Fibroblast of the aortic adventitia (primary cell): ENCODE measurements at regions not wholly inside any gene's neighbourhood (a gene's known extent, or its start where the extent isn't known, plus 50 kb on each side); places are given as distances from the start of the nearest gene placed in this dataset.

Experiments used
- DNase-seq: peaks from one replicate; pipeline ENCODE4 v3.0.0-alpha.2; 2010; ENCODE audit warnings: low read depth
- H3K4me3 ChIP-seq: 2 replicates; pipeline ENCODE4 v1.5.1; 2011; ENCODE audit warnings: low read depth, mild to moderate bottlenecking, control low read depth, low read length, moderate library complexity
- TF ChIP-seq, protein P1 (sequence below): IDR thresholded peaks from 2 replicates; pipeline ENCODE4 v1.5.1; 2011; ENCODE audit warnings: mild to moderate bottlenecking, low read length, control low read depth, inconsistent platforms; ENCODE audit not compliant: insufficient read depth

DNA sequence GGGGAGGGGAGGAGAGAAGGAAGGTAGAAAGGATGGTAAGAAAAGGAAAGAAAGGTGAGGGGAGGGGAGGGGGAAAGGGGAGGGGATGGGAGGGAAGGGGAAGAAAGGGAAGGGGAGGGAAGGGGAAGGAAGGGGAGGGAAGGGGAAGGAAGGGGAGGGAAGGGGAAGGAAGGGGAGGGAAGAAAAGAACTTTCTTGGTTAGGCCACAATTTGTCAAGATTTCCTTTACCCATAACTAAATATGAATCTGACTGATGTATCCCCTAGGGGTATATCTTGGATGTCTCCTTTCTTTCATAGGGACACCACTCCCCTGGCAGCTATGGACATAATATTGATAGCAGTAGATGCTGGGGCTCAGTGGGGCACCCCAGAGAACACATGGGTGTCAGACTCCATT, 54.4 kb upstream of the PRELP start:
- TF ChIP-seq, protein P1, sequence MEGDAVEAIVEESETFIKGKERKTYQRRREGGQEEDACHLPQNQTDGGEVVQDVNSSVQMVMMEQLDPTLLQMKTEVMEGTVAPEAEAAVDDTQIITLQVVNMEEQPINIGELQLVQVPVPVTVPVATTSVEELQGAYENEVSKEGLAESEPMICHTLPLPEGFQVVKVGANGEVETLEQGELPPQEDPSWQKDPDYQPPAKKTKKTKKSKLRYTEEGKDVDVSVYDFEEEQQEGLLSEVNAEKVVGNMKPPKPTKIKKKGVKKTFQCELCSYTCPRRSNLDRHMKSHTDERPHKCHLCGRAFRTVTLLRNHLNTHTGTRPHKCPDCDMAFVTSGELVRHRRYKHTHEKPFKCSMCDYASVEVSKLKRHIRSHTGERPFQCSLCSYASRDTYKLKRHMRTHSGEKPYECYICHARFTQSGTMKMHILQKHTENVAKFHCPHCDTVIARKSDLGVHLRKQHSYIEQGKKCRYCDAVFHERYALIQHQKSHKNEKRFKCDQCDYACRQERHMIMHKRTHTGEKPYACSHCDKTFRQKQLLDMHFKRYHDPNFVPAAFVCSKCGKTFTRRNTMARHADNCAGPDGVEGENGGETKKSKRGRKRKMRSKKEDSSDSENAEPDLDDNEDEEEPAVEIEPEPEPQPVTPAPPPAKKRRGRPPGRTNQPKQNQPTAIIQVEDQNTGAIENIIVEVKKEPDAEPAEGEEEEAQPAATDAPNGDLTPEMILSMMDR: no peak
- DNase-seq: no peak
- H3K4me3 ChIP-seq: no peak overlapping the region

DNA sequence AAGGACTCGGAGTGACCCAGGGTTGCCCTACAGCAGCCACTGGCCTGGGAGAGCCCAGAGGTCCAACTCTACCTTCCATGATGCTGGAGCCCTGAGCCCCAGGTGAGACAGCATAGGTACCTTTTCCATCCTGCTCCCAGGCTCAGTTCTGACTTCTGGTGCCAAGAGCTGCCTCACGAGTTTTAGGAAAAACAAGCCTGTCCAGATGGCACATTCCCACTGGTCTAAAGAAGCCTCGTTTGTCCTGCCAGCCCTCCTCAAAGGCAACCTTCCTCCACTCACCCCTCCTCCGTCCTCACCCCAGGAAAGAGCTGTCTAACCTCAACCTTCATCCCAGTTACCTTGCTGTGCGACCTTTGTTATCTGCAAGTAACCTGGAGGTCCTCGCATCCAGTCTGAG, 53.5 kb upstream of the PRELP start:
- TF ChIP-seq, protein P1: no peak
- no peak for DNase-seq
- H3K4me3 ChIP-seq: no peak overlapping the region

DNA sequence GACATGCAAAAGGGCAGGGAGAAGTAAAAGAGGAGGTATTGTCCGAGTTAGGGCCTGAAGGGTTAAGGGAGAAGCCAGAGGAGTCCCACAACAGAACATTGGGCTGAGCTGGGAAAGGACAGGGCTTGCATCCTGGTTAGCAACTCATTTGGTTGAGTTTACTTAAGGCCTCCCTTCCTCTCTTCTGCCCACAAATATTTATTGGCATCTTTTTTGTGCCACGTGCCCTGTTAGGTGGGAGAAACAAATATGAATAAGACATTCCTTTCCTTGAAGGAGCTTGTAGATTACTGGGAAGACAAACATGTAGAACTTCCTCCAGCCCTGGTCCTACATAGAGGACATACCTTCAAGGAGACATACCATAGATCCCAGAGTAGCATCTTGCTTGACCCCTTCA, 53.0 kb upstream of the PRELP start:
- DNase-seq: no peak
- H3K4me3 ChIP-seq: no peak overlapping the region
- TF ChIP-seq, protein P1: no peak

DNA sequence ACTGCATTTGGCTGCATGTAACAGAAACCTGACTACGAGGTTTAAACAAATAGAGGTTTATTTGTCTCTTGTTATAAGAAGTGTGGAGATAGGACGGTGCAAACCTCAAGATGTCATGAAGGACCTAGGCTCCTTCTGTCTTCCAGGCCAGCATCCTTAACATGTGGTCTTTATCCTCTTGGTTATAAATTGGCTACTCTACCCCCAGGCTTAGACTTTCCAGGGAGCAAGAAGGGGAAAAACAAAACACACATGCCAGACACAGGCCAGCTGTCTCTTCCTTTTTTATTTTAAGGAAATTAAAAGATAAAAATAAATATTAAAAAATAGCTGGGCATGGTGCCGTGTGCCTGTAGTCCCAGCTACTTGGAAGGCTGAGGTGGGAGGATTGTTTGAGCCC, 51.3 kb upstream of the PRELP start:
- TF ChIP-seq, protein P1: no peak
- no peak for DNase-seq
- no peak overlapping the region for H3K4me3 ChIP-seq

DNA sequence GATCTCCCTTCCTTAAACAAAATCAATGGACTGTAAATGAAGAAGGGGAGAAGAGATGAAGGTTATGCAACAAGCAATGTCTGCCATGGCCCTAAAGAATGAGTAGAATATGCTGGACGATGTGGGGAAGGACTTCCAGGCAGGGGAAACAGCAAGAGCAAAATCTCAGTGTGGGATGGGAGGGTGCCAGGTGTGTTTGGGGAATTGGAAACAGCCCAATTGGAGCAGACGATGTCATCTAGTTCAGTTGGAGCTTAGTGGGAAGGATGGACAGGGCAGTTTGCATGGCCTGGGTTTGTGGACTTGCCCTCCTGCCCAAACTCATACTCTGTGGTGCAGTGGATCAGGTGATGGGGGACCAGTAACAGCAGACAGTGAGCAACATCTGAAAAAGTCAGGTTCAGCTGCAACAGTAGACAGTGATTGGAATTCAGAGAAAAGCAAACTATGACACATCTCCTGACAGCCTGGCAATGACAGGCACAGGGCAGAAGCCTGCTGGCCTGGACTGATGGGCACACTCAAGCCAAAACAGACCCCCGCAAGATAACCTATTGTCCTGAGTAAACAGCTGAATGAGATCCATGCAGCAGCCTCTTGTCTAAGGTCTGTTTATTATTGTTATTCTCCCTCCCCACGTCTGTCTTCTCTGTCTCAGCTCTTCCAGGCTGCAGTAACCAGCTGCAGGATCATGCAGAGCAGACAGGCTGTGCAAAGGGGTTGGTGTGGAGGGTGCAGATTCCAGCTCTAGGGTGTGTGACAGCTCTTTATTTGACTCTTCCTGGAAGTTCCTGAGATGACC, 50.5 kb upstream of the PRELP start:
- H3K4me3 ChIP-seq: no peak overlapping the region
- TF ChIP-seq, protein P1: no peak
- DNase-seq: no peak

DNA sequence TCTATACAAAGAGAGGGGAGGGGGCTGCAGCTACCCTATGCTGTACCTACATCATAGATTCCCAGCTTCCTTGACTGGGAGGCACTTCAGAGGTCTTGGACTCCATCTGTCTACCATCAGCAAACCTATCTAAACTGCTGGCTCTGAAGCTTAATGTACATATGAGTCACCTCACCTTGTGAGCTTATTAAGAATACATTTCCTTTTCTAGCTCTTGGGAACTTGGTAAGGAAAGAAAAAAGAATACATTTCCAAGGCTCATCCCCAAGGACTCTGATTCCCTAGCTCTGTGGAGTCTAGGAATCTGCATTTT, 50.0 kb upstream of the PRELP start:
- H3K4me3 ChIP-seq: no peak overlapping the region
- TF ChIP-seq, protein P1: no peak
- DNase-seq: peak; percentile 34
